ENCODE measurements at regions not wholly inside any gene's neighbourhood (a gene's known extent, or its start where the extent isn't known, plus 50 kb on each side); places are given as distances from the start of the nearest gene placed in this dataset.

DNA sequence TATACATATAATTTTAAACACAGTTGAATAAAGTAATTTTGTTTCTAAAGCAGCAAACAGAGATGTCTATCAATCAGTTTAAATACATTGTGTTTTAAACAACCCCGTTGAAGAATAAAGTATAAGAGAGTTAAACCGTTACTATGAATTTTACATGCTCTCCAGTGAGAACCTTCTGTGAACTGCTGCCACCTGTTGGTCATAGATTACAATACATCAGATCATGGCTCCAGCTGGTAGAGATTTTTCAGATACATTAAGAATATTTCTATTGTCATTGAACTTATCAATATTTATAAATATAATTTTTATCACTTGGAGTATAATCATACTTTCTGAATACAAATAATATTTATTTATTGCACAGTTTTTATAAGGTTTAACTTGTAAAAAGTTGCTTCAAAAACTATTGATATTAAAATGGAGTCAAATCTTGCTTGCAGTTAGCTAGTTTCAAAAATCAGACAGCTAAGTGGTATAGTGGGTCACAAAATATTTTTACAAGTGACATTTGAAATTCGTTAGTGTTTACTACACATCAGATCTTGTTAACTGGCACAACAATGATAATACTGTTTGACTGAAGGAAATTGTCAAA lies 561.2 kb upstream of the PHF14 start:
- Histone ChIP-seq H3K4me3 (ENCODE audit: low read length) (no peak overlapping the region), H3K27ac (ENCODE audit: low read length) (no peak overlapping the region), H4K20me1 (ENCODE audit: insufficient read depth, low read length) (no peaks in the 10 kb centered on the region), H2AFZ (ENCODE audit: low read depth, low read length) (no peak overlapping the region), H3K9me3 (ENCODE audit: insufficient read depth, low read length) (no peaks in the 10 kb centered on the region), H3K27me3 (ENCODE audit: low read depth, low read length) (no peaks in the 10 kb centered on the region), H3K36me3 (replicated peaks; ENCODE audit: low read depth, low read length) (no peaks in the 10 kb centered on the region), H3K4me1 (ENCODE audit: low read length) (no peaks in the 10 kb centered on the region), H3K79me2 (ENCODE audit: low read length) (no peaks in the 10 kb centered on the region), H3K4me2 (ENCODE audit: low read length) (peak overlapping the region; percentile 44), H3K9ac (ENCODE audit: low read length) (no peak overlapping the region)
- no peak for TF ChIP-seq EZH2phosphoT487 (IDR thresholded peaks at IDR 0.05; ENCODE audit: low read depth)
- TF ChIP-seq, protein P1, sequence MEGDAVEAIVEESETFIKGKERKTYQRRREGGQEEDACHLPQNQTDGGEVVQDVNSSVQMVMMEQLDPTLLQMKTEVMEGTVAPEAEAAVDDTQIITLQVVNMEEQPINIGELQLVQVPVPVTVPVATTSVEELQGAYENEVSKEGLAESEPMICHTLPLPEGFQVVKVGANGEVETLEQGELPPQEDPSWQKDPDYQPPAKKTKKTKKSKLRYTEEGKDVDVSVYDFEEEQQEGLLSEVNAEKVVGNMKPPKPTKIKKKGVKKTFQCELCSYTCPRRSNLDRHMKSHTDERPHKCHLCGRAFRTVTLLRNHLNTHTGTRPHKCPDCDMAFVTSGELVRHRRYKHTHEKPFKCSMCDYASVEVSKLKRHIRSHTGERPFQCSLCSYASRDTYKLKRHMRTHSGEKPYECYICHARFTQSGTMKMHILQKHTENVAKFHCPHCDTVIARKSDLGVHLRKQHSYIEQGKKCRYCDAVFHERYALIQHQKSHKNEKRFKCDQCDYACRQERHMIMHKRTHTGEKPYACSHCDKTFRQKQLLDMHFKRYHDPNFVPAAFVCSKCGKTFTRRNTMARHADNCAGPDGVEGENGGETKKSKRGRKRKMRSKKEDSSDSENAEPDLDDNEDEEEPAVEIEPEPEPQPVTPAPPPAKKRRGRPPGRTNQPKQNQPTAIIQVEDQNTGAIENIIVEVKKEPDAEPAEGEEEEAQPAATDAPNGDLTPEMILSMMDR (IDR thresholded peaks at IDR 0.05; ENCODE audit: low read depth, low read length), result peak; percentile 56

DNA sequence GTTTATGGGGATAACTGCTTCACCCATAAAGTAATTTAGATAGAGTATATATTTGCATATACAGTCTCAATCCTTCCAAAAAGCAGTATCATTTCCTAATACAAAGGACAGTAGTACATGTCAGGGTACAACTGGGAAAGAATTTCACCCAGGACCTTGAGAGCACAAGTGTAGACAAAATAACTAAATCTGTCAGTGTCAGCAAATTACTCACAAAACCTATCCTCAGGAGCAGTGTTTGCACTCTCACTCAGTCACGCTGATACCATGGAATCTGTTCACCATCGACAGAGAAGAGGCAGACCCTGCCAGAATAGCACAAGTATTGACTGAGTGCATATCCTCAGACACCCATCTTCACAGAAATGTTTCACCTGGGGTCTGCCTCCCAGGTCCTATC lies 554.7 kb upstream of the PHF14 start:
- H3K4me3 ChIP-seq (ENCODE audit: low read length), result no peak overlapping the region
- no peak overlapping the region for H3K27ac ChIP-seq (ENCODE audit: low read length)
- no peaks in the 10 kb centered on the region for H3K4me1 ChIP-seq (ENCODE audit: low read length)
- no peaks in the 10 kb centered on the region for H3K27me3 ChIP-seq (ENCODE audit: low read depth, low read length)
- H4K20me1 ChIP-seq (ENCODE audit: insufficient read depth, low read length), result no peaks in the 10 kb centered on the region
- TF ChIP-seq, protein P1 (IDR thresholded peaks at IDR 0.05; ENCODE audit: low read depth, low read length), result no peak
- no peak for TF ChIP-seq EZH2phosphoT487 (IDR thresholded peaks at IDR 0.05; ENCODE audit: low read depth)
- no peaks in the 10 kb centered on the region for H3K9me3 ChIP-seq (ENCODE audit: insufficient read depth, low read length)
- no peak overlapping the region for H2AFZ ChIP-seq (ENCODE audit: low read depth, low read length)
- no peak overlapping the region for H3K4me2 ChIP-seq (ENCODE audit: low read length)
- no peaks in the 10 kb centered on the region for H3K79me2 ChIP-seq (ENCODE audit: low read length)
- H3K36me3 ChIP-seq (replicated peaks; ENCODE audit: low read depth, low read length), result no peaks in the 10 kb centered on the region
- H3K9ac ChIP-seq (ENCODE audit: low read length), result no peak overlapping the region

- Histone ChIP-seq H3K79me2 (ENCODE audit: low read length) (no peaks in the 10 kb centered on the region), H3K9ac (ENCODE audit: low read length) (peak overlapping the region; percentile 48; the same call in 1 of the 2 replicates), H3K4me1 (ENCODE audit: low read length) (peaks cover 26% of the 10 kb centered on the region), H3K27me3 (ENCODE audit: low read depth, low read length) (no peaks in the 10 kb centered on the region), H3K9me3 (ENCODE audit: insufficient read depth, low read length) (no peaks in the 10 kb centered on the region), H2AFZ (ENCODE audit: low read depth, low read length) (0 out of 2 replicates have a peak overlapping the region, but pooled peaks have one; percentile 40), H3K36me3 (replicated peaks; ENCODE audit: low read depth, low read length) (no peaks in the 10 kb centered on the region), H3K4me3 (ENCODE audit: low read length) (no peak overlapping the region), H3K4me2 (ENCODE audit: low read length) (peak overlapping the region; percentile 57), H3K27ac (ENCODE audit: low read length) (peak overlapping the region; percentile 81), H4K20me1 (ENCODE audit: insufficient read depth, low read length) (no peaks in the 10 kb centered on the region)
- TF ChIP-seq, protein P1 (IDR thresholded peaks at IDR 0.05; ENCODE audit: low read depth, low read length), result no peak
- TF ChIP-seq EZH2phosphoT487 (IDR thresholded peaks at IDR 0.05; ENCODE audit: low read depth), result no peak
Measured at GRCh38 chr7:10429031-10429430, 544.6 kb upstream of the PHF14 start.

GRCh38 chr7:10429511-10429910 lies 544.2 kb upstream of the PHF14 start:
- peak overlapping the region; percentile 40; the same call in 1 of the 2 replicates for H2AFZ ChIP-seq (ENCODE audit: low read depth, low read length)
- no peaks in the 10 kb centered on the region for H3K36me3 ChIP-seq (replicated peaks; ENCODE audit: low read depth, low read length)

More at GRCh38 chr7:10429511-10429910, 544.2 kb upstream of the PHF14 start:
- peaks cover 26% of the 10 kb centered on the region for H3K4me1 ChIP-seq (ENCODE audit: low read length)
- no peaks in the 10 kb centered on the region for H3K9me3 ChIP-seq (ENCODE audit: insufficient read depth, low read length)
- TF ChIP-seq, protein P1 (IDR thresholded peaks at IDR 0.05; ENCODE audit: low read depth, low read length), result no peak
- no peak for TF ChIP-seq EZH2phosphoT487 (IDR thresholded peaks at IDR 0.05; ENCODE audit: low read depth)
- peak overlapping the region; percentile 48; the same call in 1 of the 2 replicates for H3K9ac ChIP-seq (ENCODE audit: low read length)
- no peaks in the 10 kb centered on the region for H4K20me1 ChIP-seq (ENCODE audit: insufficient read depth, low read length)
- no peaks in the 10 kb centered on the region for H3K27me3 ChIP-seq (ENCODE audit: low read depth, low read length)
- peak overlapping the region; percentile 57 for H3K4me2 ChIP-seq (ENCODE audit: low read length)
- H3K27ac ChIP-seq (ENCODE audit: low read length), result peak overlapping the region; percentile 81
- H3K4me3 ChIP-seq (ENCODE audit: low read length), result no peak overlapping the region
- H3K79me2 ChIP-seq (ENCODE audit: low read length), result no peaks in the 10 kb centered on the region

All from OCI-LY3 (cell line).